Activated naive CD4-positive, alpha-beta T cell treated with anti-CD3 and anti-CD28 coated beads for 36 hours (primary cell): ENCODE measurements at regions not wholly inside any gene's neighbourhood (a gene's known extent, or its start where the extent isn't known, plus 50 kb on each side); places are given as distances from the start of the nearest gene placed in this dataset.

Experiments used
- CTCF ChIA-PET: fragments of 350-600 bp; sonication (Branson Sonifier 250); formaldehyde crosslinking; loops from one replicate; lab custom pipeline; 2021; ENCODE audit warnings: antibody characterized with exemption; lab: Charles Lee
- DNase-seq: peaks from one replicate; pipeline ENCODE4 v3.0.0-alpha.2; 2020
- H3K27ac Mint-ChIP-seq: one replicate; pipeline ENCODE4 v1.8.0; 2021; ENCODE audit warnings: mild to moderate bottlenecking, mixed read lengths
- H3K27me3 Mint-ChIP-seq: one replicate; pipeline ENCODE4 v1.8.0; 2021; ENCODE audit warnings: low read depth, mixed read lengths
- H3K36me3 Mint-ChIP-seq: one replicate; pipeline ENCODE4 v1.8.0; 2021; ENCODE audit warnings: low read depth, mixed read lengths
- H3K4me1 Mint-ChIP-seq: one replicate; pipeline ENCODE4 v1.8.0; 2021; ENCODE audit warnings: low read depth, mixed read lengths
- H3K4me3 Mint-ChIP-seq: one replicate; pipeline ENCODE4 v1.8.0; 2021; ENCODE audit warnings: mild to moderate bottlenecking, moderate library complexity, mixed read lengths
- H3K9me3 Mint-ChIP-seq: one replicate; pipeline ENCODE4 v1.8.0; 2021; ENCODE audit warnings: mixed read lengths
- intact Hi-C: fragments of 100-400 bp; cut with micrococcal nuclease; formaldehyde crosslinking; loops from one replicate; pipeline ENCODE4 v1.15.1; 2023

- DNase-seq, result no peak
- H3K27me3 Mint-ChIP-seq, result no peaks in the 10 kb centered on the region
- CTCF ChIA-PET, result interaction anchor here (0.6 kb wide), 1 partner anchor 11 kb away, joined by 3 read pairs; no protein-coding TSS in a partner anchor
- no peaks in the 10 kb centered on the region for H3K36me3 Mint-ChIP-seq
- no peaks in the 10 kb centered on the region for H3K4me1 Mint-ChIP-seq
- intact Hi-C loops, result no loop called here
- no peak overlapping the region for H3K4me3 Mint-ChIP-seq
- no peak overlapping the region for H3K27ac Mint-ChIP-seq
- no peaks in the 10 kb centered on the region for H3K9me3 Mint-ChIP-seq
Observed at GRCh38 chr1:116208136-116208535, 96.9 kb downstream of the MAB21L3 start.

- no peak for DNase-seq
- intact Hi-C loops, result no loop called here
Observed at GRCh38 chr1:116211294-116211693, 100.1 kb downstream of the MAB21L3 start.

GRCh38 chr1:116218922-116219321 is 107.7 kb downstream of the MAB21L3 start:
- H3K4me1 Mint-ChIP-seq, result no peaks in the 10 kb centered on the region
- CTCF ChIA-PET, result interaction anchor here (0.7 to 2.1 kb wide), 3 partner anchors 10 to 80 kb away, joined by 3 to 8 read pairs (median 4); no protein-coding TSS in a partner anchor

More at GRCh38 chr1:116211294-116211693, 100.1 kb downstream of the MAB21L3 start:
- Mint-ChIP-seq H3K27ac (no peak overlapping the region), H3K9me3 (no peaks in the 10 kb centered on the region), H3K4me3 (no peak overlapping the region), H3K27me3 (no peaks in the 10 kb centered on the region), H3K4me1 (no peaks in the 10 kb centered on the region), H3K36me3 (no peaks in the 10 kb centered on the region)
- CTCF ChIA-PET, result interaction anchor here (0.6 kb wide), 1 partner anchor 70 kb away, joined by 4 read pairs; no protein-coding TSS in a partner anchor

GRCh38 chr1:116219651-116220434 is 108.6 kb downstream of the MAB21L3 start:
- Mint-ChIP-seq H3K27me3 (no peaks in the 10 kb centered on the region), H3K36me3 (no peaks in the 10 kb centered on the region), H3K9me3 (no peaks in the 10 kb centered on the region), H3K4me1 (no peaks in the 10 kb centered on the region), H3K27ac (no peak overlapping the region), H3K4me3 (no peak overlapping the region)
- intact Hi-C loops, result no loop called here
- DNase-seq, result no peak
- CTCF ChIA-PET, result interaction anchor here (1.4 to 2.1 kb wide), 2 partner anchors 11 to 81 kb away, joined by 4 to 8 read pairs; no protein-coding TSS in a partner anchor

More at GRCh38 chr1:116218922-116219321, 107.7 kb downstream of the MAB21L3 start:
- intact Hi-C loops, result no loop called here
- Mint-ChIP-seq H3K9me3 (no peaks in the 10 kb centered on the region), H3K4me3 (no peak overlapping the region), H3K27ac (no peak overlapping the region), H3K36me3 (no peaks in the 10 kb centered on the region), H3K27me3 (no peaks in the 10 kb centered on the region)
- DNase-seq, result no peak

GRCh38 chr1:116224111-116224510 is 112.9 kb downstream of the MAB21L3 start:
- Mint-ChIP-seq H3K4me1 (peaks cover 3% of the 10 kb centered on the region), H3K9me3 (no peaks in the 10 kb centered on the region), H3K36me3 (no peaks in the 10 kb centered on the region), H3K27ac (no peak overlapping the region), H3K27me3 (no peaks in the 10 kb centered on the region), H3K4me3 (no peak overlapping the region)
- intact Hi-C loops, result no loop called here
- no peak for DNase-seq
- CTCF ChIA-PET, result interaction anchor here (2.4 kb wide), 1 partner anchor 84 kb away, joined by 6 read pairs; no protein-coding TSS in a partner anchor

GRCh38 chr1:116224561-116224960 is 113.4 kb downstream of the MAB21L3 start:
- Mint-ChIP-seq H3K9me3 (no peaks in the 10 kb centered on the region), H3K36me3 (no peaks in the 10 kb centered on the region), H3K4me1 (peaks cover 3% of the 10 kb centered on the region), H3K27ac (no peak overlapping the region), H3K4me3 (no peak overlapping the region), H3K27me3 (no peaks in the 10 kb centered on the region)
- DNase-seq, result no peak
- intact Hi-C loops, result no loop called here
- CTCF ChIA-PET, result no interaction called here

GRCh38 chr1:116226017-116226416 is 114.8 kb downstream of the MAB21L3 start:
- Mint-ChIP-seq H3K4me1 (peaks cover 8% of the 10 kb centered on the region), H3K27me3 (no peaks in the 10 kb centered on the region), H3K4me3 (no peak overlapping the region), H3K36me3 (no peaks in the 10 kb centered on the region), H3K9me3 (no peaks in the 10 kb centered on the region), H3K27ac (no peak overlapping the region)
- DNase-seq, result no peak
- CTCF ChIA-PET, result interaction anchor here (0.8 to 1.3 kb wide), 2 partner anchors 57 to 258 kb away, joined by 3 to 5 read pairs; no protein-coding TSS in a partner anchor
- intact Hi-C loops, result no loop called here

- Mint-ChIP-seq H3K27me3 (no peaks in the 10 kb centered on the region), H3K36me3 (no peaks in the 10 kb centered on the region), H3K9me3 (no peaks in the 10 kb centered on the region), H3K4me1 (peaks cover 15% of the 10 kb centered on the region), H3K27ac (no peak overlapping the region), H3K4me3 (no peak overlapping the region)
- DNase-seq, result no peak
- intact Hi-C loops, result no loop called here
- CTCF ChIA-PET, result interaction anchor here (1.0 to 1.4 kb wide), 4 partner anchors 47 to 257 kb away, joined by 3 to 4 read pairs (median 4); no protein-coding TSS in a partner anchor
Observed at GRCh38 chr1:116228511-116228910, 117.3 kb downstream of the MAB21L3 start.

GRCh38 chr1:116230712-116231111 is 119.5 kb downstream of the MAB21L3 start:
- intact Hi-C loops, result loop anchor here (5.0 kb wide), 1 partner anchor 127 kb away; no protein-coding TSS in a partner anchor

GRCh38 chr1:116231752-116232151 is 120.6 kb downstream of the MAB21L3 start:
- no peak overlapping the region for H3K4me3 Mint-ChIP-seq
- H3K27me3 Mint-ChIP-seq, result no peaks in the 10 kb centered on the region
- H3K36me3 Mint-ChIP-seq, result no peaks in the 10 kb centered on the region
- H3K9me3 Mint-ChIP-seq, result no peaks in the 10 kb centered on the region
- CTCF ChIA-PET, result interaction anchor here (1.0 to 1.1 kb wide), 2 partner anchors 253 to 255 kb away, joined by 4 to 7 read pairs; no protein-coding TSS in a partner anchor
- intact Hi-C loops, result loop anchor here (5.0 kb wide), 1 partner anchor 126 kb away; no protein-coding TSS in a partner anchor
- no peak for DNase-seq
- peaks cover 17% of the 10 kb centered on the region for H3K4me1 Mint-ChIP-seq
- no peak overlapping the region for H3K27ac Mint-ChIP-seq

More at GRCh38 chr1:116230712-116231111, 119.5 kb downstream of the MAB21L3 start:
- no peaks in the 10 kb centered on the region for H3K36me3 Mint-ChIP-seq
- H3K4me3 Mint-ChIP-seq, result no peak overlapping the region
- H3K4me1 Mint-ChIP-seq, result peaks cover 17% of the 10 kb centered on the region
- no peaks in the 10 kb centered on the region for H3K27me3 Mint-ChIP-seq
- no peak overlapping the region for H3K27ac Mint-ChIP-seq
- no peak for DNase-seq
- H3K9me3 Mint-ChIP-seq, result no peaks in the 10 kb centered on the region
- CTCF ChIA-PET, result interaction anchor here (0.6 to 1.0 kb wide), 2 partner anchors 12 to 61 kb away, joined by 3 to 4 read pairs; no protein-coding TSS in a partner anchor

GRCh38 chr1:116232989-116233514 is 121.9 kb downstream of the MAB21L3 start:
- intact Hi-C loops, result loop anchor here (1.0 to 5.0 kb wide), 3 partner anchors 94 to 252 kb away; no protein-coding TSS in a partner anchor
- Mint-ChIP-seq H3K27me3 (no peaks in the 10 kb centered on the region), H3K4me3 (no peak overlapping the region), H3K27ac (no peak overlapping the region), H3K36me3 (no peaks in the 10 kb centered on the region), H3K4me1 (peaks cover 17% of the 10 kb centered on the region), H3K9me3 (no peaks in the 10 kb centered on the region)
- peak; percentile 25 for DNase-seq
- CTCF ChIA-PET, result interaction anchor here (0.6 to 1.5 kb wide), 6 partner anchors 64 to 271 kb away, joined by 3 read pairs; no protein-coding TSS in a partner anchor

GRCh38 chr1:116234429-116234828 is 123.2 kb downstream of the MAB21L3 start:
- CTCF ChIA-PET, result interaction anchor here (0.6 to 2.4 kb wide), 5 partner anchors 9 to 265 kb away, joined by 3 to 12 read pairs (median 3); no protein-coding TSS in a partner anchor
- no peak for DNase-seq
- Mint-ChIP-seq H3K4me1 (peaks cover 14% of the 10 kb centered on the region), H3K27ac (no peak overlapping the region), H3K36me3 (no peaks in the 10 kb centered on the region), H3K9me3 (no peaks in the 10 kb centered on the region), H3K27me3 (no peaks in the 10 kb centered on the region), H3K4me3 (no peak overlapping the region)
- intact Hi-C loops, result loop anchor here (5.0 kb wide), 1 partner anchor 123 kb away; no protein-coding TSS in a partner anchor
